NCI-H2227 treated with DMSO at 0.1 percent for 48 hours (cell line): ENCODE measurements at regions not wholly inside any gene's neighbourhood (a gene's known extent, or its start where the extent isn't known, plus 50 kb on each side); places are given as distances from the start of the nearest gene placed in this dataset.
"Not testable (repeated sequence)": the region's sequence is repeated elsewhere in the genome, so short reads cannot be mapped to it uniquely, and the experiment has no call there.

Experiments
- DNase-seq: peaks from one replicate; lab custom pipeline; 2025; lab: John Stamatoyannopoulos, UW

- DNase-seq: not testable (repeated sequence)
These were observed 1763.8 kb upstream of the TPTE start for GRCh38 chr21:8757399-8758093.

GRCh38 chr21:8758921-8759367 is 1762.4 kb upstream of the TPTE start:
- peak; percentile 89 for DNase-seq

GRCh38 chr21:8762241-8762640 is 1759.1 kb upstream of the TPTE start:
- DNase-seq: not testable (repeated sequence)

- DNase-seq: not testable (repeated sequence)
These were observed 1757.0 kb upstream of the TPTE start for GRCh38 chr21:8764416-8764815.

- DNase-seq: not testable (repeated sequence)
These were observed 1755.2 kb upstream of the TPTE start for GRCh38 chr21:8766142-8766541.

- DNase-seq: not testable (repeated sequence)
These were observed 1748.4 kb upstream of the TPTE start for GRCh38 chr21:8772910-8773514.

GRCh38 chr21:8775591-8776215 is 1745.7 kb upstream of the TPTE start:
- DNase-seq: not testable (repeated sequence)

- DNase-seq: not testable (repeated sequence)
These were observed 1744.1 kb upstream of the TPTE start for GRCh38 chr21:8777260-8777659.

GRCh38 chr21:8778323-8779085 is 1742.9 kb upstream of the TPTE start:
- DNase-seq: not testable (repeated sequence)

GRCh38 chr21:8812840-8813239 is 1708.5 kb upstream of the TPTE start:
- DNase-seq: not testable (repeated sequence)

GRCh38 chr21:8834264-8834663 is 1687.1 kb upstream of the TPTE start:
- not testable (repeated sequence) for DNase-seq
